H9 (cell line): ENCODE measurements at regions not wholly inside any gene's neighbourhood (a gene's known extent, or its start where the extent isn't known, plus 50 kb on each side); places are given as distances from the start of the nearest gene placed in this dataset.

Experiments used
- DNase-seq: peaks from one replicate; pipeline ENCODE4 v3.0.0-alpha.2; 2017
- H2AFZ ChIP-seq: one replicate; pipeline ENCODE4 v1.6.1; 2013; ENCODE audit warnings: mild to moderate bottlenecking, low read length, control low read depth, moderate library complexity
- H2AK5ac ChIP-seq: 2 replicates; pipeline ENCODE4 v1.6.1; 2013; ENCODE audit warnings: low read length, control low read depth, mixed read lengths; ENCODE audit not compliant: insufficient read length
- H2BK120ac ChIP-seq: one replicate; pipeline ENCODE4 v1.6.1; 2013; ENCODE audit warnings: low read depth, mild to moderate bottlenecking, low read length, control low read depth, inconsistent platforms; ENCODE audit not compliant: poor library complexity, severe bottlenecking
- H2BK12ac ChIP-seq: 2 replicates; pipeline ENCODE4 v1.6.1; 2013; ENCODE audit warnings: low read length, control low read depth, mixed read lengths, low read depth; ENCODE audit not compliant: insufficient read length
- H2BK15ac ChIP-seq: 2 replicates; pipeline ENCODE4 v1.6.1; 2013; ENCODE audit warnings: low read depth, low read length, control low read depth
- H2BK20ac ChIP-seq: one replicate; pipeline ENCODE4 v1.6.1; 2013; ENCODE audit warnings: low read depth, mild to moderate bottlenecking, low read length, control low read depth, inconsistent platforms; ENCODE audit not compliant: poor library complexity, severe bottlenecking
- H2BK5ac ChIP-seq: 2 replicates; pipeline ENCODE4 v1.6.1; 2013; ENCODE audit warnings: low read length, control low read depth, mixed read lengths; ENCODE audit not compliant: insufficient read length
- H3K14ac ChIP-seq: 2 replicates; pipeline ENCODE4 v1.6.1; 2013; ENCODE audit warnings: low read length, control low read depth; ENCODE audit not compliant: insufficient read depth
- H3K18ac ChIP-seq: 2 replicates; pipeline ENCODE4 v1.6.1; 2013; ENCODE audit warnings: low read depth, mild to moderate bottlenecking, mixed read lengths, low read length, control low read depth; ENCODE audit not compliant: insufficient read length
- H3K23ac ChIP-seq: 2 replicates; pipeline ENCODE4 v1.6.1; 2013; ENCODE audit warnings: low read length, control low read depth, mixed read lengths, low read depth; ENCODE audit not compliant: insufficient read length
- H3K23me2 ChIP-seq: 2 replicates; pipeline ENCODE4 v1.6.1; 2013; ENCODE audit warnings: low read depth, mild to moderate bottlenecking, mixed read lengths, low read length, control low read depth; ENCODE audit not compliant: insufficient read length, poor library complexity, severe bottlenecking
- H3K27ac ChIP-seq: 2 replicates; pipeline ENCODE4 v1.5.1; 2013; ENCODE audit warnings: low read length, control low read depth, mixed read lengths, low read depth; ENCODE audit not compliant: insufficient read length
- H3K27me3 ChIP-seq: 2 replicates; pipeline ENCODE4 v1.6.1; 2013; ENCODE audit warnings: low read length, control low read depth, inconsistent platforms; ENCODE audit not compliant: insufficient read depth
- H3K4ac ChIP-seq: 2 replicates; pipeline ENCODE4 v1.6.1; 2013; ENCODE audit warnings: low read depth, mild to moderate bottlenecking, control low read depth, inconsistent platforms, low read length, moderate library complexity
- H3K4me1 ChIP-seq: 2 replicates; pipeline ENCODE4 v1.6.1; 2013; ENCODE audit warnings: low read length, control low read depth, inconsistent platforms; ENCODE audit not compliant: insufficient read depth
- H3K4me2 ChIP-seq: 2 replicates; pipeline ENCODE4 v1.6.1; 2013; ENCODE audit warnings: low read length, control low read depth, mixed read lengths; ENCODE audit not compliant: insufficient read length, insufficient read depth
- H3K56ac ChIP-seq: 2 replicates; pipeline ENCODE4 v1.6.1; 2013; ENCODE audit warnings: low read depth, mild to moderate bottlenecking, mixed read lengths, low read length, control low read depth; ENCODE audit not compliant: insufficient read length
- H3K79me1 ChIP-seq: 2 replicates; pipeline ENCODE4 v1.6.1; 2013; ENCODE audit warnings: low read depth, mild to moderate bottlenecking, moderate library complexity, low read length, control low read depth, inconsistent platforms; ENCODE audit not compliant: insufficient read depth, poor library complexity, severe bottlenecking
- H3K79me2 ChIP-seq: 2 replicates; pipeline ENCODE4 v1.6.1; 2013; ENCODE audit warnings: low read length, control low read depth, inconsistent platforms; ENCODE audit not compliant: insufficient read depth
- H3K9ac ChIP-seq: 2 replicates; pipeline ENCODE4 v1.6.1; 2013; ENCODE audit warnings: low read length, control low read depth, mixed read lengths; ENCODE audit not compliant: insufficient read length; ENCODE audit errors: extremely low read depth
- H3K9me3 ChIP-seq: one replicate; pipeline ENCODE4 v1.6.1; 2013; ENCODE audit warnings: low read depth, low read length, inconsistent platforms; ENCODE audit not compliant: control insufficient read depth
- H3T11ph ChIP-seq: one replicate; pipeline ENCODE4 v1.6.1; 2013; ENCODE audit warnings: mild to moderate bottlenecking, low read length, control low read depth, inconsistent platforms
- H4K20me1 ChIP-seq: one replicate; pipeline ENCODE4 v1.6.1; 2013; ENCODE audit not compliant: control insufficient read depth, insufficient read length, insufficient read depth
- H4K5ac ChIP-seq: 2 replicates; pipeline ENCODE4 v1.6.1; 2013; ENCODE audit warnings: low read depth, mild to moderate bottlenecking, mixed read lengths, low read length, control low read depth; ENCODE audit not compliant: insufficient read length
- H4K8ac ChIP-seq: replicated peaks from 2 replicates; pipeline ENCODE4 v1.6.1; 2013; ENCODE audit warnings: low read length, control low read depth, mixed read lengths, low read depth; ENCODE audit not compliant: insufficient read length
- H4K91ac ChIP-seq: 2 replicates; pipeline ENCODE4 v1.6.1; 2013; ENCODE audit warnings: low read depth, mild to moderate bottlenecking, moderate library complexity, mixed read lengths, low read length, control low read depth; ENCODE audit not compliant: insufficient read length
- H3K27ac Mint-ChIP-seq, 3 experiments: 2 replicates in 2 of 3; 3 replicates in 1 of 3; pipeline ENCODE4 v1.8.0; 2020 to 2021; ENCODE audit warnings: mixed read lengths in 3 of 3, mild to moderate bottlenecking in 1 of 3, moderate library complexity in 1 of 3
- H3K27me3 Mint-ChIP-seq: 2 replicates; pipeline ENCODE4 v1.8.0; 2021; ENCODE audit warnings: low read depth, mild to moderate bottlenecking, moderate library complexity, mixed read lengths
- H3K36me3 Mint-ChIP-seq, 3 experiments: 2 replicates in 2 of 3; 3 replicates in 1 of 3; pipeline ENCODE4 v1.8.0; 2020 to 2021; ENCODE audit warnings: low read depth in 3 of 3, mixed read lengths in 3 of 3; ENCODE audit not compliant: insufficient read depth in 1 of 3
- H3K4me1 Mint-ChIP-seq, 2 experiments: 2 replicates each; pipeline ENCODE4 v1.8.0; 2020; ENCODE audit warnings: mixed read lengths in 2 of 2
- H3K4me3 Mint-ChIP-seq, 2 experiments: 2 replicates in 1 of 2; 3 replicates in 1 of 2; pipeline ENCODE4 v1.8.0; 2020 to 2021; ENCODE audit warnings: mild to moderate bottlenecking in 2 of 2, mixed read lengths in 2 of 2, moderate library complexity in 1 of 2
- H3K9me3 Mint-ChIP-seq, 2 experiments: 2 replicates in 1 of 2; 3 replicates in 1 of 2; pipeline ENCODE4 v1.8.0; 2020; ENCODE audit warnings: mild to moderate bottlenecking in 2 of 2, mixed read lengths in 2 of 2, moderate library complexity in 1 of 2
- CTCF ChIP-seq: fragments of 200-600 bp; sonication (generic); conservative IDR thresholded peaks from 3 replicates; pipeline ENCODE4 v1.8.0; 2021; ENCODE audit warnings: antibody characterized with exemption, mild to moderate bottlenecking
- WGBS: extraction: QIAGEN DNeasy Blood & Tissue Kit; methylation state at CpG from one replicate; pipeline ENCODE4 v1.1.7; 2013; ENCODE audit warnings: missing lambda C conversion rate, low lambda C conversion rate, mixed read lengths; ENCODE audit not compliant: insufficient read length; ENCODE audit errors: extremely low coverage; 5-methylcytosine and 5-hydroxymethylcytosine counted together

DNA sequence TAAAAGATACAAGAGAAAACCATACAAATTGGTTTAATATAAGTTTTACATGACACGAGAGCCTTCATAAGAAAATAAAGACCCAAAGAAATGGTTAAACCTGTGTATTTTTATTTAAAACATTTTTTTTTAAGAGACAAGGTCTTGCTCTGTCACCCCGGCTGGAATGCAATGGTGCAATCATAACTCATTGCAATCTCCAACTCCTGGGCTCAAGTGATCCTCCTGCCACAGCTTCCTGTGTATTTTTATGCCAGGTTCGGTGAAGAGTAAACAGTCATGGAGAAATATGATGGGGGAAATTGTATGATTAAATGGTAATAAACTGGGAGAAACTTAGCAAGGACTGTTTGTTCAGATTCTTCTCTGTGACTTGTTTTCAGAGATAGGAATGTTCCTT lies 441.0 kb downstream of the TUSC7 start:
- no peak overlapping the region for H3K18ac ChIP-seq
- H3K56ac ChIP-seq, result no peak overlapping the region
- H4K20me1 ChIP-seq, result no peaks in the 10 kb centered on the region
- H2BK120ac ChIP-seq, result no peak overlapping the region
- H2AFZ ChIP-seq, result no peak overlapping the region
- H4K91ac ChIP-seq, result no peak overlapping the region
- no peak overlapping the region for H3K4me3 Mint-ChIP-seq
- H3K36me3 Mint-ChIP-seq, result no peaks in the 10 kb centered on the region
- no peak overlapping the region for H3K14ac ChIP-seq
- DNase-seq, result no peak
- H3K23ac ChIP-seq, result no peak overlapping the region
- H2BK15ac ChIP-seq, result no peak overlapping the region
- no peak overlapping the region for H3K9ac ChIP-seq
- H3K4me1 Mint-ChIP-seq, result peaks cover 29% of the 10 kb centered on the region in 2 experiments
- H3K4ac ChIP-seq, result no peak overlapping the region
- no peaks in the 10 kb centered on the region for H3K9me3 Mint-ChIP-seq
- H3K79me2 ChIP-seq, result no peaks in the 10 kb centered on the region
- peaks cover 3% of the 10 kb centered on the region for H3K4me1 ChIP-seq
- no peak overlapping the region for H4K8ac ChIP-seq
- no peak overlapping the region for H2BK5ac ChIP-seq
- no peak overlapping the region for H3K27ac ChIP-seq
- no CpG with 5 or more reads among the region's 3 CpGs for WGBS
- H3K27ac Mint-ChIP-seq, result no peak overlapping the region
- no peak overlapping the region for H3K4me2 ChIP-seq
- H4K5ac ChIP-seq, result no peak overlapping the region
- no peaks in the 10 kb centered on the region for H3K23me2 ChIP-seq
- no peaks in the 10 kb centered on the region for H3K27me3 ChIP-seq
- no peak for TF ChIP-seq CTCF
- no peak overlapping the region for H3T11ph ChIP-seq
- no peak overlapping the region for H2BK12ac ChIP-seq
- H3K27me3 Mint-ChIP-seq, result no peaks in the 10 kb centered on the region
- H2BK20ac ChIP-seq, result no peak overlapping the region
- no peak overlapping the region for H2AK5ac ChIP-seq
- H3K79me1 ChIP-seq, result no peaks in the 10 kb centered on the region
- no peaks in the 10 kb centered on the region for H3K9me3 ChIP-seq
